Activated T-helper 17 cell treated with anti-CD3 and anti-CD28 coated beads, Interleukin-2, amount 50 U/mL, for 72 hours (primary cell): ENCODE measurements at regions not wholly inside any gene's neighbourhood (a gene's known extent, or its start where the extent isn't known, plus 50 kb on each side); places are given as distances from the start of the nearest gene placed in this dataset.
"Not testable (repeated sequence)": the region's sequence is repeated elsewhere in the genome, so short reads cannot be mapped to it uniquely, and the experiment has no call there.

Source experiments
- ATAC-seq: fragments of 150-1000 bp; cut with Tn5 transposase; replicated peaks from 2 replicates; pipeline ENCODE4 v1.10.0; 2021; ENCODE audit warnings: mild to moderate bottlenecking, moderate library complexity
- H3K27ac Mint-ChIP-seq: one replicate; pipeline ENCODE4 v1.8.0; 2022; ENCODE audit warnings: mixed read lengths
- H3K27me3 Mint-ChIP-seq: one replicate; pipeline ENCODE4 v1.8.0; 2022; ENCODE audit warnings: mixed read lengths
- H3K36me3 Mint-ChIP-seq: one replicate; pipeline ENCODE4 v1.8.0; 2022; ENCODE audit warnings: low read depth, mild to moderate bottlenecking, mixed read lengths
- H3K4me1 Mint-ChIP-seq: one replicate; pipeline ENCODE4 v1.8.0; 2022; ENCODE audit warnings: mixed read lengths
- H3K4me3 Mint-ChIP-seq: one replicate; pipeline ENCODE4 v1.8.0; 2022; ENCODE audit warnings: mild to moderate bottlenecking, mixed read lengths
- H3K9me3 Mint-ChIP-seq: one replicate; pipeline ENCODE4 v1.8.0; 2022; ENCODE audit warnings: mixed read lengths

- H3K27me3 Mint-ChIP-seq, H3K27ac Mint-ChIP-seq, H3K9me3 Mint-ChIP-seq, H3K4me3 Mint-ChIP-seq, ATAC-seq, H3K4me1 Mint-ChIP-seq, H3K36me3 Mint-ChIP-seq: not testable (repeated sequence)
Measured at GRCh38 chr16:29258946-29259634, 147.4 kb downstream of the NPIPB11 start.

GRCh38 chr16:29257419-29258336 lies 148.8 kb downstream of the NPIPB11 start:
- not testable (repeated sequence) for H3K4me1 Mint-ChIP-seq, H3K36me3 Mint-ChIP-seq, H3K27ac Mint-ChIP-seq, ATAC-seq, H3K4me3 Mint-ChIP-seq, H3K27me3 Mint-ChIP-seq, H3K9me3 Mint-ChIP-seq

DNA sequence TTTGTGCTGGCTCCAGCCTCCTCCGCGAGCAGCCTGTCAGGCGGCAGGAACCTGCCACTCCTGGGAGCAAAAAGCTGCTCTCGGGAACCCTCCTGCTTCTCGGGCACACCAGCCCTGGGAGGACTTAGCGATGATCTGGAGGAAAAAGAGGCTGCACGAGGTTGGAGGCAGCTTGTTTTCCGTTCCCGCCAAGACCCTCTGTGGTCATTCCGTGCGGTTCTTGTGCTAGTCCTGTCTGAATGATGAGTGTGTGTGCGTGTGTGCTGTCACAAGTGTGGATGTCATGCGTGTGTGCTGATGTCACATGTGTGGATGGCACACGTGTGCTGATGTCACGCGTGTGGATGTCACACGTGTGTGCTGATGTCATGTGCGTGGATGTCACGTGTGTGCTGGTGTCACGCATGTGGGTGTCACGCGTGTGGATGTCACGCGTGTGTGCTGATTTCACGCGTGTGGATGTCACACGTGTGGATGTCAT lies 150.0 kb downstream of the NPIPB11 start:
- no peaks in the 10 kb centered on the region for H3K9me3 Mint-ChIP-seq
- H3K4me3 Mint-ChIP-seq, result no peak overlapping the region
- no peaks in the 10 kb centered on the region for H3K4me1 Mint-ChIP-seq
- no peaks in the 10 kb centered on the region for H3K27me3 Mint-ChIP-seq
- H3K27ac Mint-ChIP-seq, result no peak overlapping the region
- H3K36me3 Mint-ChIP-seq, result peaks cover 1% of the 10 kb centered on the region
- ATAC-seq, result no peak

GRCh38 chr16:29255957-29256356 lies 150.6 kb downstream of the NPIPB11 start:
- H3K9me3 Mint-ChIP-seq, ATAC-seq, H3K27me3 Mint-ChIP-seq, H3K4me3 Mint-ChIP-seq, H3K27ac Mint-ChIP-seq, H3K36me3 Mint-ChIP-seq, H3K4me1 Mint-ChIP-seq: not testable (repeated sequence)

- not testable (repeated sequence) for H3K36me3 Mint-ChIP-seq, ATAC-seq, H3K9me3 Mint-ChIP-seq, H3K4me3 Mint-ChIP-seq, H3K4me1 Mint-ChIP-seq, H3K27ac Mint-ChIP-seq, H3K27me3 Mint-ChIP-seq
Measured at GRCh38 chr16:29255496-29255796, 151.1 kb downstream of the NPIPB11 start.

- Mint-ChIP-seq H3K4me3 (no peak overlapping the region), H3K36me3 (peaks cover 5% of the 10 kb centered on the region), H3K4me1 (no peaks in the 10 kb centered on the region), H3K27me3 (no peaks in the 10 kb centered on the region), H3K9me3 (no peaks in the 10 kb centered on the region), H3K27ac (no peak overlapping the region)
- no peak for ATAC-seq
Measured at GRCh38 chr16:29254676-29255495, 151.6 kb downstream of the NPIPB11 start.

GRCh38 chr16:29253716-29254590 lies 152.6 kb downstream of the NPIPB11 start:
- H3K27me3 Mint-ChIP-seq, H3K27ac Mint-ChIP-seq, H3K36me3 Mint-ChIP-seq, H3K4me1 Mint-ChIP-seq, H3K9me3 Mint-ChIP-seq, ATAC-seq, H3K4me3 Mint-ChIP-seq: not testable (repeated sequence)

DNA sequence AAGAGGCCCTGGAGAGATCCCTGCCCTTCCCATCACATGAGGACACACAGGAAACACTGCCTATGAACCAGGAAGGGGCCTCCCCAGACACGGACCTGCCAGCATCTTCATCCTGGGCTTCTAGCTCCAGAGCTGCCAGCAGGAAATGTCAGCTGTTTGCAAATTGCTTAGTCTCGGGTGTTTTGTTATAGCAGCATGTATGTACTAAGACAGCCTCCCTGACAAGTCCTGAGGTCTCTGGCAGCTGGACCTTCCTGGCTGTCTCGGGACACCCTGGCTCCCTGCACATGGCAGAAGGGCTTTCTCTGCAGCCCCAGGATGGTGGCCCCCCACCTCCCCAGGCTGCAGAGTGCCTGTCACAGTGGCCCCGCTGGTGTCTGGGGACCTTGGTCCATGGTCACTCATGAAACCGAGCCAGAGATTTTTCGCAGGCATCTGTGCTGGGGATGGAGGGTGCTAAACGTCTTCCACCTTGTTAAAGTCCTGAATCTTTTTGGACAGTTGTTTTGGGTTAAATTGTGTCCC lies 153.4 kb downstream of the NPIPB11 start:
- H3K27me3 Mint-ChIP-seq, H3K4me1 Mint-ChIP-seq, H3K4me3 Mint-ChIP-seq, H3K36me3 Mint-ChIP-seq, H3K9me3 Mint-ChIP-seq, ATAC-seq, H3K27ac Mint-ChIP-seq: not testable (repeated sequence)

DNA sequence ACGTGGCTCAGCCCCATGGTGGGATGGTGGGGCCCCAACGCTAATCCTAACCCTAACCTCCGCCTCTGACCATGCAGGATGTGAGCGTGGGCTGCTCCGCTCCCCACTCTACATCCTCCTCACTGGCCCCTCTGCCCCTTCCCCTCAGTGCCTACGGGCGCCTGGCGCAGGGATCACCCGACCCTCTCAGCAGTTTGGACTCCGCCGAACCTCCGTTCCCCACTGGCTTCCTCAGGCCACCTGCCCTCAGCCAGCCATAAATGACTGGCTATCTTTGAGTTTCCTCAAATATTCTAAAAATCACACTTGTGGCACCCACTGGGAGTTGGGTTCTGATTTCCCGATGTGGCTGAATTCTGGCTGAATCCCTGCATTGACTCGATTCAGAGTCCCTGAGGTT lies 154.2 kb downstream of the NPIPB11 start:
- H3K4me3 Mint-ChIP-seq, H3K36me3 Mint-ChIP-seq, ATAC-seq, H3K27me3 Mint-ChIP-seq, H3K27ac Mint-ChIP-seq, H3K9me3 Mint-ChIP-seq, H3K4me1 Mint-ChIP-seq: not testable (repeated sequence)

- ATAC-seq, H3K4me1 Mint-ChIP-seq, H3K9me3 Mint-ChIP-seq, H3K27ac Mint-ChIP-seq, H3K36me3 Mint-ChIP-seq, H3K27me3 Mint-ChIP-seq, H3K4me3 Mint-ChIP-seq: not testable (repeated sequence)
Measured at GRCh38 chr16:29251571-29252011, 154.9 kb downstream of the NPIPB11 start.

GRCh38 chr16:29250923-29251434 lies 155.5 kb downstream of the NPIPB11 start:
- not testable (repeated sequence) for ATAC-seq, H3K4me3 Mint-ChIP-seq, H3K27ac Mint-ChIP-seq, H3K27me3 Mint-ChIP-seq, H3K9me3 Mint-ChIP-seq, H3K4me1 Mint-ChIP-seq, H3K36me3 Mint-ChIP-seq

DNA sequence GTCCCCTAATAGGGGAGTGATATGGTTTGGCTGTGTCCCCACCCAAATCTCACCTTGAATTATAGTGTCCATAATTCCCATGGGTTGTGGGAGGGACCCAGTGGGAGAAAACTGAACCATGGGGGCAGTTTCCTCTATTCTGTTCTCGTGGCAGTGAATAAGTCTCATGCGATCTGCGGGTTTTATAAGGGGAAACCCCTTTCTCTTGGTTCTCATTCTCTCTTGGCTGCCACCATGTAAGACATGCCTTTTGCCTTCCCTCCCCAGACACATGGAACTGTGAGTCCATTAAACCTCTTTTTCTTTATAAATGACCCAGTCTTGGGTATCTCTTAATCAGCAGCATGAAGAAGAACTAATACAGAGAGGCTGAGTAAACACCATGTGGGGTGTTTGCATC lies 156.0 kb downstream of the NPIPB11 start:
- not testable (repeated sequence) for H3K27ac Mint-ChIP-seq

DNA sequence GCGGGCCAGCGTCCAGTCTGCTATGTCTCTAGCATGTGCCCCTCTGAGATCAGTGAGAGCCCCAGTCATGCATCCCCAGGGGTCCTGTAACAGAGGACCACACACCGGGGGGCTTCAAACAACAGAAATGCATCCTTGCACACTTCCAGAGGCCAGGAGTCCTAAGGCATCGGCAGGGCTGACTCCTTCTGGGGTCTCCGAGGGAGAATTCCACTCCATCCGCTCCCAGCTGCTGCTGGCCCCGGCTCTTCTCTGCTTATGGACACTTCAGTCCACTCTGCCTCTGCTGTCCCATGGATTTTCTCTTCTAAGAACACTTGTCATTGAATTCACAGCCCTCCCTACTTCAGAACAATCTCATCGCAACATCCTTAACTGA lies 157.6 kb downstream of the NPIPB11 start:
- H3K4me1 Mint-ChIP-seq, ATAC-seq, H3K9me3 Mint-ChIP-seq, H3K27ac Mint-ChIP-seq, H3K4me3 Mint-ChIP-seq, H3K27me3 Mint-ChIP-seq, H3K36me3 Mint-ChIP-seq: not testable (repeated sequence)

More for the DNA sequence above, 156.0 kb downstream of the NPIPB11 start:
- not testable (repeated sequence) for H3K4me1 Mint-ChIP-seq, H3K4me3 Mint-ChIP-seq, H3K9me3 Mint-ChIP-seq, H3K27me3 Mint-ChIP-seq, H3K36me3 Mint-ChIP-seq
- ATAC-seq, result peak; percentile 49
